Right renal cortex interstitium (tissue), 3 donors: ENCODE measurements at regions not wholly inside any gene's neighbourhood (a gene's known extent, or its start where the extent isn't known, plus 50 kb on each side); places are given as distances from the start of the nearest gene placed in this dataset.
A peak's percentile ranks its signal among the peaks of the same experiment; 100 is the strongest.
"Not testable (repeated sequence)": the region's sequence is repeated elsewhere in the genome, so short reads cannot be mapped to it uniquely, and the experiment has no call there.

ENCODE experiments used
- DNase-seq, 3 donors: peaks; one replicate each; pipeline ENCODE4 v3.0.0-alpha.2; 2013; ENCODE audit warnings: low read depth in 3 of 3, low spot score in 2 of 3

- no peak for DNase-seq
Observed at GRCh38 chr14:49159081-49159480, 427.1 kb downstream of the RPS29 start.

GRCh38 chr14:49139593-49139992 lies 446.6 kb downstream of the RPS29 start:
- DNase-seq, result no peak

GRCh38 chr14:49134940-49135339 lies 451.2 kb downstream of the RPS29 start:
- no peak for DNase-seq

GRCh38 chr14:49121246-49121645 lies 464.9 kb downstream of the RPS29 start:
- DNase-seq, result no peak

GRCh38 chr14:49114161-49114893 lies 471.9 kb downstream of the RPS29 start:
- no peak for DNase-seq

- DNase-seq, result no peak
Observed at GRCh38 chr14:49106741-49107667, 479.2 kb downstream of the RPS29 start.

- DNase-seq, result no peak
Observed at GRCh38 chr14:49105956-49106355, 480.2 kb downstream of the RPS29 start.

GRCh38 chr14:49105512-49105911 lies 480.7 kb downstream of the RPS29 start:
- no peak for DNase-seq

- DNase-seq, result no peak
Observed at GRCh38 chr14:49092345-49092744, 493.8 kb downstream of the RPS29 start.

GRCh38 chr14:49089107-49089506 lies 497.1 kb downstream of the RPS29 start:
- DNase-seq, result no peak

- DNase-seq, result not testable (repeated sequence)
Observed at GRCh38 chr14:49073292-49073691, 512.9 kb downstream of the RPS29 start.

- DNase-seq, result peak in 2 of 3 donors; percentile 41 to 60
Observed at GRCh38 chr14:49058511-49058910, 527.7 kb downstream of the RPS29 start.

GRCh38 chr14:49057838-49058510 lies 528.2 kb downstream of the RPS29 start:
- DNase-seq, result no peak

GRCh38 chr14:49056021-49056420 lies 530.2 kb downstream of the RPS29 start:
- no peak for DNase-seq

- peak in 1 of 3 donors; percentile 52 for DNase-seq
Observed at GRCh38 chr14:49052521-49052920, 533.7 kb downstream of the RPS29 start.

- DNase-seq, result no peak
Observed at GRCh38 chr14:49051328-49052060, 534.7 kb downstream of the RPS29 start.

GRCh38 chr14:49050822-49051221 lies 535.4 kb downstream of the RPS29 start:
- DNase-seq, result no peak

GRCh38 chr14:49049711-49050110 lies 536.5 kb downstream of the RPS29 start:
- DNase-seq, result no peak

- DNase-seq, result no peak
Observed at GRCh38 chr14:49044981-49045380, 541.2 kb downstream of the RPS29 start.

- DNase-seq, result no peak
Observed at GRCh38 chr14:49036984-49037516, 549.1 kb downstream of the RPS29 start.
